ENCODE measurements at regions not wholly inside any gene's neighbourhood (a gene's known extent, or its start where the extent isn't known, plus 50 kb on each side); places are given as distances from the start of the nearest gene placed in this dataset.

GRCh38 chr11:23310276-23310675 is 450.0 kb upstream of the CCDC179 start:
- peak; percentile 31 for DNase-seq (ENCODE audit: low read depth)
- TF ChIP-seq, protein P1, sequence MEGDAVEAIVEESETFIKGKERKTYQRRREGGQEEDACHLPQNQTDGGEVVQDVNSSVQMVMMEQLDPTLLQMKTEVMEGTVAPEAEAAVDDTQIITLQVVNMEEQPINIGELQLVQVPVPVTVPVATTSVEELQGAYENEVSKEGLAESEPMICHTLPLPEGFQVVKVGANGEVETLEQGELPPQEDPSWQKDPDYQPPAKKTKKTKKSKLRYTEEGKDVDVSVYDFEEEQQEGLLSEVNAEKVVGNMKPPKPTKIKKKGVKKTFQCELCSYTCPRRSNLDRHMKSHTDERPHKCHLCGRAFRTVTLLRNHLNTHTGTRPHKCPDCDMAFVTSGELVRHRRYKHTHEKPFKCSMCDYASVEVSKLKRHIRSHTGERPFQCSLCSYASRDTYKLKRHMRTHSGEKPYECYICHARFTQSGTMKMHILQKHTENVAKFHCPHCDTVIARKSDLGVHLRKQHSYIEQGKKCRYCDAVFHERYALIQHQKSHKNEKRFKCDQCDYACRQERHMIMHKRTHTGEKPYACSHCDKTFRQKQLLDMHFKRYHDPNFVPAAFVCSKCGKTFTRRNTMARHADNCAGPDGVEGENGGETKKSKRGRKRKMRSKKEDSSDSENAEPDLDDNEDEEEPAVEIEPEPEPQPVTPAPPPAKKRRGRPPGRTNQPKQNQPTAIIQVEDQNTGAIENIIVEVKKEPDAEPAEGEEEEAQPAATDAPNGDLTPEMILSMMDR (IDR thresholded peaks at IDR 0.05; ENCODE audit: insufficient read depth, low read depth, low read length): no peak

GRCh38 chr11:23311986-23312940 is 452.0 kb upstream of the CCDC179 start:
- TF ChIP-seq, protein P1 (IDR thresholded peaks at IDR 0.05; ENCODE audit: insufficient read depth, low read depth, low read length): no peak
- peak; percentile 31 for DNase-seq (ENCODE audit: low read depth)
- no peak overlapping the region for H3K4me3 ChIP-seq (ENCODE audit: low read depth, low read length)

More at GRCh38 chr11:23310276-23310675, 450.0 kb upstream of the CCDC179 start:
- no peak overlapping the region for H3K4me3 ChIP-seq (ENCODE audit: low read depth, low read length)

- H3K4me3 ChIP-seq (ENCODE audit: low read depth, low read length): no peak overlapping the region
- TF ChIP-seq, protein P1 (IDR thresholded peaks at IDR 0.05; ENCODE audit: insufficient read depth, low read depth, low read length): no peak
- DNase-seq (ENCODE audit: low read depth): no peak
Measured at GRCh38 chr11:23313001-23313400, 452.7 kb upstream of the CCDC179 start.

GRCh38 chr11:23314162-23314561 is 453.9 kb upstream of the CCDC179 start:
- no peak overlapping the region for H3K4me3 ChIP-seq (ENCODE audit: low read depth, low read length)
- no peak for DNase-seq (ENCODE audit: low read depth)
- TF ChIP-seq, protein P1 (IDR thresholded peaks at IDR 0.05; ENCODE audit: insufficient read depth, low read depth, low read length): no peak

GRCh38 chr11:23315286-23315685 is 455.0 kb upstream of the CCDC179 start:
- TF ChIP-seq, protein P1 (IDR thresholded peaks at IDR 0.05; ENCODE audit: insufficient read depth, low read depth, low read length): no peak
- H3K4me3 ChIP-seq (ENCODE audit: low read depth, low read length): no peak overlapping the region
- no peak for DNase-seq (ENCODE audit: low read depth)

DNA sequence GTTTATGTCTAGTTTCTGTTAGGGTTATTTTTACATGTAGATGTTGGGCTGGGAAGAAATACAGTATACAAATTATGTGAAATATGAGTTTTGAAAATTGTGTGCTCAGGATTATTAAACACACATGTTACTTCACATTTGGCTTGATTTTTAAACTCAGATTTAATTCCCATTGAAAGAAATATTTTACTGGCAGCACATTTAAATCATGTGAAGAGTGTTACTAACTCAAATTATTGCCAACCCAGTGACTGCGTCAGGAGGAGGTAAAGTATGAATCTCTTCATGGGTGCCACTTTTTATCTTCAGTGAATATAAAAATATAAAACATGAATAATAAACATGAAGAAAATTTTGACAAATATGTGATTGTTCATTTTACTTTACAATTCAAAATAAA is 457.5 kb upstream of the CCDC179 start:
- H3K4me3 ChIP-seq (ENCODE audit: low read depth, low read length): no peak overlapping the region
- TF ChIP-seq, protein P1 (IDR thresholded peaks at IDR 0.05; ENCODE audit: insufficient read depth, low read depth, low read length): no peak
- no peak for DNase-seq (ENCODE audit: low read depth)
